OCI-LY7 (cell line): ENCODE measurements at regions not wholly inside any gene's neighbourhood (a gene's known extent, or its start where the extent isn't known, plus 50 kb on each side); places are given as distances from the start of the nearest gene placed in this dataset.

Experiments used
- BruUV-seq: library from RNA; stranded (reverse); fragments of 400-500 nt; replicated peaks from 2 replicates; lab custom pipeline; 2021; lab: Mats Ljungman, UMichigan
- CTCF ChIA-PET: fragments of 300-600 bp; sonication (Branson Sonifier 250); formaldehyde crosslinking; loops from one replicate; lab custom pipeline; 2022; ENCODE audit warnings: antibody characterized with exemption; ENCODE audit not compliant: unreplicated experiment; lab: Charles Lee
- POLR2A ChIA-PET: fragments of 300-600 bp; sonication (Branson Sonifier 250); formaldehyde crosslinking; loops from one replicate; lab custom pipeline; 2022; ENCODE audit warnings: antibody characterized with exemption; lab: Charles Lee
- DNase-seq: peaks from one replicate; pipeline ENCODE4 v3.0.0-alpha.2; 2015; ENCODE audit warnings: low spot score
- H2AFZ ChIP-seq: fragments of 200-600 bp; sonication (generic), shearing (Covaris generic); 2 replicates; pipeline ENCODE4 v1.6.1; 2014; ENCODE audit warnings: mild to moderate bottlenecking, antibody characterized with exemption, low read length, moderate library complexity
- H3K27ac ChIP-seq: fragments of 200-600 bp; sonication (generic); 2 replicates; pipeline ENCODE4 v1.5.1; 2014; ENCODE audit warnings: mixed run types, low read depth, mild to moderate bottlenecking, moderate library complexity, low read length, inconsistent platforms; ENCODE audit not compliant: poor library complexity, severe bottlenecking
- H3K36me3 ChIP-seq: fragments of 200-600 bp; sonication (generic); 2 replicates; pipeline ENCODE4 v1.6.1; 2014; ENCODE audit warnings: mild to moderate bottlenecking, antibody characterized with exemption, low read length, moderate library complexity, mixed read lengths; ENCODE audit not compliant: insufficient read depth
- H3K4me1 ChIP-seq: fragments of 200-600 bp; sonication (generic); 2 replicates; pipeline ENCODE4 v1.5.1; 2014; ENCODE audit warnings: mild to moderate bottlenecking, low read length; ENCODE audit not compliant: insufficient read depth, poor library complexity, severe bottlenecking
- H3K4me2 ChIP-seq: fragments of 200-600 bp; sonication (generic); 2 replicates; pipeline ENCODE4 v1.6.1; 2014; ENCODE audit warnings: mild to moderate bottlenecking, low read length
- H3K4me3 ChIP-seq: fragments of 200-600 bp; sonication (generic); 2 replicates; pipeline ENCODE4 v1.5.1; 2014; ENCODE audit warnings: mild to moderate bottlenecking, low read depth, low read length; ENCODE audit not compliant: poor library complexity, severe bottlenecking
- H3K79me2 ChIP-seq: fragments of 200-600 bp; sonication (generic); 2 replicates; pipeline ENCODE4 v1.6.1; 2016; ENCODE audit warnings: low read depth, mild to moderate bottlenecking, low read length, moderate library complexity, mixed read lengths; ENCODE audit not compliant: insufficient read depth
- H3K9me2 ChIP-seq: fragments of 200-600 bp; sonication (generic); 2 replicates; pipeline ENCODE4 v1.6.1; 2016; ENCODE audit warnings: mild to moderate bottlenecking, low read length, mixed read lengths; ENCODE audit not compliant: insufficient read depth
- H3K9me3 ChIP-seq: fragments of 200-600 bp; sonication (generic); 2 replicates; pipeline ENCODE4 v1.6.1; 2014; ENCODE audit warnings: mild to moderate bottlenecking, mixed run types, low read length, mixed read lengths
- H4K20me1 ChIP-seq: fragments of 200-600 bp; sonication (generic); 2 replicates; pipeline ENCODE4 v1.6.1; 2014; ENCODE audit warnings: mild to moderate bottlenecking, antibody characterized with exemption, low read length, moderate library complexity, mixed read lengths; ENCODE audit not compliant: insufficient read depth
- CTCF ChIP-seq: fragments of 200-600 bp; sonication (generic); conservative IDR thresholded peaks from 2 replicates; pipeline ENCODE4 v1.5.1; 2014; ENCODE audit warnings: mild to moderate bottlenecking, antibody characterized with exemption, low read length, moderate library complexity, mixed read lengths
- EZH2phosphoT487 ChIP-seq: fragments of 200-600 bp; sonication (generic); IDR thresholded peaks from 2 replicates; pipeline ENCODE4 v1.6.1; 2018; ENCODE audit warnings: low read depth, borderline replicate concordance, mild to moderate bottlenecking, mixed run types, antibody characterized with exemption, low read length, moderate library complexity, mixed read lengths
- intact Hi-C: fragments of 100-400 bp; cut with micrococcal nuclease; formaldehyde crosslinking; loops from one replicate; pipeline ENCODE4 v1.10.0; 2022; ENCODE audit not compliant: unreplicated experiment

GRCh38 chr6:164097551-164098398 lies 683.3 kb downstream of the QKI start:
- no peak overlapping the region for H2AFZ ChIP-seq
- H4K20me1 ChIP-seq, result no peaks in the 10 kb centered on the region
- no peak for DNase-seq
- H3K9me2 ChIP-seq, result no peaks in the 10 kb centered on the region
- no peaks in the 10 kb centered on the region for H3K79me2 ChIP-seq
- POLR2A ChIA-PET, result no interaction called here
- no peaks in the 10 kb centered on the region for H3K9me3 ChIP-seq
- CTCF ChIA-PET, result no interaction called here
- BruUV-seq, result no TSS peak
- H3K4me1 ChIP-seq, result no peaks in the 10 kb centered on the region
- H3K36me3 ChIP-seq, result no peaks in the 10 kb centered on the region
- no peak overlapping the region for H3K4me2 ChIP-seq
- intact Hi-C loops, result no loop called here
- H3K27ac ChIP-seq, result no peak overlapping the region
- TF ChIP-seq CTCF (0 out of 2 replicates have a peak, but pooled peaks have one; percentile 17), EZH2phosphoT487 (no peak)
- H3K4me3 ChIP-seq, result no peak overlapping the region

- Histone ChIP-seq H3K4me3 (no peak overlapping the region), H3K27ac (no peak overlapping the region), H2AFZ (no peak overlapping the region), H3K9me3 (no peaks in the 10 kb centered on the region), H3K79me2 (no peaks in the 10 kb centered on the region), H3K4me2 (no peak overlapping the region), H3K9me2 (no peaks in the 10 kb centered on the region), H3K36me3 (no peaks in the 10 kb centered on the region), H3K4me1 (no peaks in the 10 kb centered on the region), H4K20me1 (no peaks in the 10 kb centered on the region)
- POLR2A ChIA-PET, result no interaction called here
- no peak for DNase-seq
- BruUV-seq, result no TSS peak
- no peak for TF ChIP-seq CTCF
- no peak for TF ChIP-seq EZH2phosphoT487
- intact Hi-C loops, result no loop called here
- CTCF ChIA-PET, result no interaction called here
These were observed 682.5 kb downstream of the QKI start for GRCh38 chr6:164097056-164097455.

GRCh38 chr6:164095056-164095455 lies 680.5 kb downstream of the QKI start:
- Histone ChIP-seq H2AFZ (no peak overlapping the region), H3K4me3 (no peak overlapping the region), H3K4me1 (no peaks in the 10 kb centered on the region), H4K20me1 (no peaks in the 10 kb centered on the region), H3K4me2 (no peak overlapping the region), H3K9me2 (no peaks in the 10 kb centered on the region), H3K79me2 (no peaks in the 10 kb centered on the region), H3K27ac (no peak overlapping the region), H3K36me3 (no peaks in the 10 kb centered on the region), H3K9me3 (no peaks in the 10 kb centered on the region)
- CTCF ChIA-PET, result no interaction called here
- POLR2A ChIA-PET, result interaction anchor here (0.7 kb wide), 1 partner anchor 184 kb away, joined by 6 read pairs; no protein-coding TSS in a partner anchor
- no peak for TF ChIP-seq CTCF
- TF ChIP-seq EZH2phosphoT487, result no peak
- intact Hi-C loops, result no loop called here
- BruUV-seq, result no TSS peak
- DNase-seq, result no peak
